NT2/D1 (cell line): ENCODE measurements at regions not wholly inside any gene's neighbourhood (a gene's known extent, or its start where the extent isn't known, plus 50 kb on each side); places are given as distances from the start of the nearest gene placed in this dataset.

Experiments
- DNase-seq: peaks from one replicate; pipeline ENCODE4 v3.0.0-alpha.2; 2011; ENCODE audit warnings: low read depth, low spot score
- H3K27me3 ChIP-seq: 2 replicates; pipeline ENCODE4 v1.6.0; 2011; ENCODE audit warnings: mild to moderate bottlenecking; ENCODE audit not compliant: insufficient read length, insufficient read depth
- H3K36me3 ChIP-seq: 2 replicates; pipeline ENCODE4 v1.6.1; 2011; ENCODE audit warnings: mild to moderate bottlenecking, low read length, mixed read lengths; ENCODE audit not compliant: insufficient read depth, insufficient read length
- H3K4me1 ChIP-seq: 2 replicates; pipeline ENCODE4 v1.5.1; 2011; ENCODE audit not compliant: insufficient read depth, insufficient read length
- H3K4me3 ChIP-seq: 2 replicates; pipeline ENCODE4 v1.5.1; 2011; ENCODE audit warnings: low read depth; ENCODE audit not compliant: insufficient read length
- H3K9ac ChIP-seq: 2 replicates; pipeline ENCODE4 v1.6.0; 2011; ENCODE audit warnings: low read depth; ENCODE audit not compliant: insufficient read length
- H3K9me3 ChIP-seq: 2 replicates; pipeline ENCODE4 v1.5.1; 2011; ENCODE audit warnings: mild to moderate bottlenecking, low read length; ENCODE audit not compliant: insufficient read depth
- SUZ12 ChIP-seq: IDR thresholded peaks from 2 replicates; pipeline ENCODE4 v1.6.1; 2011; ENCODE audit not compliant: insufficient read length, insufficient read depth; ENCODE audit errors: extremely low read depth
- YY1 ChIP-seq: IDR thresholded peaks from 2 replicates; pipeline ENCODE4 v1.6.1; 2011; ENCODE audit not compliant: insufficient read length, insufficient read depth
- ZNF274 ChIP-seq: IDR thresholded peaks from 2 replicates; pipeline ENCODE4 v1.6.1; 2011; ENCODE audit warnings: mild to moderate bottlenecking, low read depth, low read length

DNA sequence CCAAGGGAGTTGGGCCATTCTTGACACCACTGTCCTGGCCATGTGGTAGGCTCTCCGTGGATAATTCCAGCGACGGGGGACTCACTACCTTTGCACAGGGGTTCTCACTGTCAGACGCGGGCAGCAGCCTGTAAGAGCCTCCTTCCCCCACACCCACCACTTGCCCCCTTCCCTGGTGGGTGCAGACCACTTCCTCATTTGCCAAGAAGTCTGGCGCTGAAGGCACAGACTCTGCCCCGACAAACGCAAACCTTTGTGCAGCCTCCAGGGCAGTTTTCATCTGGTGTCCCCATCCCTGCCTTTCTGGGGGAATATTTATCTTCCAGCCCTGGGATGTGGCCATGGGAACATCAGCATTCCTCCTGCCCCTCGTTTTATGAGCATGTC is 422.5 kb downstream of the SHANK2 start:
- Histone ChIP-seq H3K36me3 (no peaks in the 10 kb centered on the region), H3K9ac (no peak overlapping the region), H3K4me1 (peaks cover 2% of the 10 kb centered on the region), H3K4me3 (no peak overlapping the region), H3K27me3 (no peaks in the 10 kb centered on the region), H3K9me3 (no peaks in the 10 kb centered on the region)
- DNase-seq = no peak
- TF ChIP-seq YY1 (no peak), ZNF274 (no peak), SUZ12 (no peak)

- no peaks in the 10 kb centered on the region for H3K27me3 ChIP-seq
- H3K9ac ChIP-seq = no peak overlapping the region
- peaks cover 2% of the 10 kb centered on the region for H3K4me1 ChIP-seq
- no peak overlapping the region for H3K4me3 ChIP-seq
- TF ChIP-seq ZNF274 (no peak), YY1 (no peak), SUZ12 (no peak)
- DNase-seq = no peak
- peaks cover 2% of the 10 kb centered on the region; the same call in 1 of the 2 replicates for H3K9me3 ChIP-seq
- no peaks in the 10 kb centered on the region for H3K36me3 ChIP-seq
Observed at GRCh38 chr11:70833011-70833410, 419.4 kb downstream of the SHANK2 start.

GRCh38 chr11:70833554-70833953 is 418.8 kb downstream of the SHANK2 start:
- H3K27me3 ChIP-seq = no peaks in the 10 kb centered on the region
- H3K4me1 ChIP-seq = peaks cover 2% of the 10 kb centered on the region
- no peak overlapping the region for H3K4me3 ChIP-seq
- no peaks in the 10 kb centered on the region for H3K36me3 ChIP-seq
- H3K9ac ChIP-seq = no peak overlapping the region
- DNase-seq = no peak
- peaks cover 8% of the 10 kb centered on the region; the same call in 1 of the 2 replicates for H3K9me3 ChIP-seq
- no peak for TF ChIP-seq YY1
- TF ChIP-seq ZNF274 = no peak

DNA sequence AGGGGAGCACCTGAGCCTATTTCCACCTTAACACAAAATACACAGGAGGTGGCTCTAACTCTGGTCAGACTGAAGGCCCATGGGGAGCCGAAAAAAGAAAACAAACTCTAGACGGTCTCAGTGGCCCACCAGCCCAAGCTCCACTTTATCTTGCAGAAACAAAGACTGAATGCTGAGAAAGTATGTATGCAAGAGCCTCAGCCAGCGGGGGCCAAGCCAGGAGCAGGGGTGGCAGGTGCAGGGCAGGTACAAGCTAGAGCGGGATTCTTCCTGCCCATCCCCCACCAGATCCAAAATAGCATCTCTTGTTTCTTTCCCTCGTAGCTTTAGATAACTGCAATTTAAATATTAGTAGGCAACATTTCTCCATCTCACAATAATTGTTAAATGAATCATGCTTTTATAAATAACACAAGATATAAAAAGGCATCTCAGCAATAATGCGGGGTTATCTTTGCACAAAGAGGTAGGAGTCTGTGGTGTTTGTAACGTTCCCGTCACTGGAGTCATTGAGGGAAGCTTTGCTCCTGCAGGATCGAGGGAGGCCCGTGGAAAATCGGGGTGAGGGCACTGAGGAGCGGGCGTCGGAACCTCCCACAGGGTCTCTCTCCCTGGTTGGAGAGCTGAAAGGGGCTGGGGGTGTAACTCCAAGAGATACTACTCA is 418.0 kb downstream of the SHANK2 start:
- Histone ChIP-seq H3K27me3 (no peaks in the 10 kb centered on the region), H3K9me3 (peaks cover 8% of the 10 kb centered on the region; the same call in 1 of the 2 replicates), H3K4me3 (no peak overlapping the region), H3K4me1 (peaks cover 2% of the 10 kb centered on the region), H3K36me3 (no peaks in the 10 kb centered on the region), H3K9ac (no peak overlapping the region)
- TF ChIP-seq YY1 (no peak), ZNF274 (no peak), SUZ12 (no peak)
- DNase-seq = peak; percentile 5

DNA sequence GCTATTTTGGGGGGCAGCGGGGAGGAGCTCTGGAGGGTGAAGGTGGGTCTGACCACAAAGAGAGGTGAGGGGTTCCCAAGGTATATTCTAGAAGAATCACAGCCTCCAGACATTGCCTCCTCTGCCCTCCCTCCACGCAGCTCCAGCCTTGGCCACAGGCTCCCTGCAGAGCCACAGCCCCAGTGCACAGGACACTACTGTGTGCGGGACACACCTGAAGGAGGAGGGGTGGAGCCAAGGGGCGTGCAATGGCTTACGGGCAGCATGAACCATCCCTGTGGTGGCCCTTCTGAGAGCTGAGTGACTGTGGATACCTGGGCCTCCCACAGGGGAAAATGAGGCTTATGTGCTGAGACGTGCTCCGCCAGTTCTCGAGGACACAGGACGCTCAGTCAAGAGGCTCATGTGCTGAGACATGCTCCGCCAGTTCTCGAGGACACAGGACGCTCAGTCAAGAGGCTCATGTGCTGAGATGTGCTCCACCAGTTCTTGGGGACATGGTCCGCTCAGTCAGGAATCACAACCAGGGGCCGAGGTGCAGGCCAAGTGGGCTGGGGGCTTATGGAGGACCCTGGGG is 417.3 kb downstream of the SHANK2 start:
- Histone ChIP-seq H3K36me3 (no peaks in the 10 kb centered on the region), H3K4me1 (peaks cover 4% of the 10 kb centered on the region), H3K9ac (no peak overlapping the region), H3K9me3 (peaks cover 8% of the 10 kb centered on the region; the same call in 1 of the 2 replicates), H3K4me3 (no peak overlapping the region), H3K27me3 (no peaks in the 10 kb centered on the region)
- no peak for DNase-seq
- no peak for TF ChIP-seq YY1

GRCh38 chr11:70836071-70836470 is 416.3 kb downstream of the SHANK2 start:
- DNase-seq = no peak
- H3K9me3 ChIP-seq = peaks cover 8% of the 10 kb centered on the region; the same call in 1 of the 2 replicates
- no peaks in the 10 kb centered on the region for H3K36me3 ChIP-seq
- no peak overlapping the region for H3K4me3 ChIP-seq
- H3K27me3 ChIP-seq = no peaks in the 10 kb centered on the region
- H3K4me1 ChIP-seq = peaks cover 5% of the 10 kb centered on the region
- H3K9ac ChIP-seq = no peak overlapping the region
- TF ChIP-seq SUZ12 (no peak), ZNF274 (no peak)

- no peak for TF ChIP-seq ZNF274
- TF ChIP-seq YY1 = no peak
- no peak for TF ChIP-seq SUZ12
- no peak for DNase-seq
- no peaks in the 10 kb centered on the region for H3K36me3 ChIP-seq
Observed at GRCh38 chr11:70838198-70838597, 414.2 kb downstream of the SHANK2 start.

More at GRCh38 chr11:70838198-70838597, 414.2 kb downstream of the SHANK2 start:
- peaks cover 8% of the 10 kb centered on the region; the same call in 1 of the 2 replicates for H3K9me3 ChIP-seq
- H3K4me3 ChIP-seq = no peak overlapping the region
- H3K9ac ChIP-seq = no peak overlapping the region
- H3K4me1 ChIP-seq = peaks cover 5% of the 10 kb centered on the region
- H3K27me3 ChIP-seq = no peaks in the 10 kb centered on the region
